ENCODE measurements at regions not wholly inside any gene's neighbourhood (a gene's known extent, or its start where the extent isn't known, plus 50 kb on each side); places are given as distances from the start of the nearest gene placed in this dataset.
"Not testable (repeated sequence)": the region's sequence is repeated elsewhere in the genome, so short reads cannot be mapped to it uniquely, and the experiment has no call there.

DNA sequence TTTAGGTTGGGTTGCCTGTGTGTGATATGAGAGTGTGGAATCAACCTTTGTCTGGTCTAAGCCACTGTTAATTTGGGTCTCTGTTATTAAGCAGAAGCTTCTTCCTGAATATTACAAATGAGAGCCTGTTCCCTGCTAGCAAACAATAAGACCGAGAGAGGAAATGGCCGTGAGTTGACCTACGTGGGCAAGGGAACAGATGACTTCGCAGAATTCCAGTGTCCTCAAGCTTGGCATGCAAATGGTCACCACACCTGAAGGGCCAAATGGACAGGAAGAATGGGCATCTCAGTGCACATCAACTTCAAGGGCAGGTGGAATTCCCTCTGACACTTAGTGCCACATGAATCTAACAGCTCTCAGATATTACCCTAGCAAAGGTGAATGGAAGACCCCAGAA is 250.8 kb upstream of the FOXF1 start:
- no peaks in the 10 kb centered on the region for H3K4me1 ChIP-seq (ENCODE audit: control insufficient read depth in 1 of 2, insufficient read depth in 2 of 2, low read length in 2 of 2)
- no peak overlapping the region for H3K4me3 ChIP-seq (ENCODE audit: low read depth in 1 of 2, low read length in 2 of 2)
- no peaks in the 10 kb centered on the region for H3K36me3 ChIP-seq (ENCODE audit: control insufficient read depth in 1 of 2, insufficient read depth in 2 of 2, low read length in 2 of 2)
- H3K27ac ChIP-seq (ENCODE audit: low read depth, low read length) = peak overlapping the region; percentile 57
- H3K9ac ChIP-seq (ENCODE audit: low read depth in 1 of 2, low read length in 2 of 2) = no peak overlapping the region
- H3K9me3 ChIP-seq (ENCODE audit: control insufficient read depth in 1 of 2, low read length in 2 of 2) = no peaks in the 10 kb centered on the region
- no peaks in the 10 kb centered on the region for H3K27me3 ChIP-seq (ENCODE audit: control insufficient read depth in 1 of 2, insufficient read depth in 2 of 2, low read length in 2 of 2)

DNA sequence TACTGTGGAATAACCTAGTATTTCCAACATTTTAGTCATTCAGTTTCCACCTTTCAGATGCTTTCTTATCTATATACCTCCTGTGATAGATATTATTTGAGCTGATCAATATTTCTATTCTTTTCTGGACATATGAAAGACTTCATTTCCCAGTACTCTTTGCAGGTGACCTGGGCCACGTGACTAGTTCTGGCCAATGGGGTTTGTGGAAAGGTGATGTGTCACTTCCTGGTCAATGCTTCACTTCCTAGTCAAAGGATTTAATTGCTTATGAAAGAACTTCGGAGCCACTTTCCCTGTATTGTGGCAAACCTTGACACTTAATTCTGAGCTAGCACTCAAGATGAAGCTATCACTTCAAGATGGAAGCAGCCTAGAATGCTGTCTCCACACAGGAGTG is 248.9 kb upstream of the FOXF1 start:
- H3K4me1 ChIP-seq (ENCODE audit: control insufficient read depth in 1 of 2, insufficient read depth in 2 of 2, low read length in 2 of 2) = no peaks in the 10 kb centered on the region
- H3K27me3 ChIP-seq (ENCODE audit: control insufficient read depth in 1 of 2, insufficient read depth in 2 of 2, low read length in 2 of 2) = no peaks in the 10 kb centered on the region
- no peak overlapping the region for H3K9ac ChIP-seq (ENCODE audit: low read depth in 1 of 2, low read length in 2 of 2)
- H3K27ac ChIP-seq (ENCODE audit: low read depth, low read length) = no peak overlapping the region
- no peaks in the 10 kb centered on the region for H3K9me3 ChIP-seq (ENCODE audit: control insufficient read depth in 1 of 2, low read length in 2 of 2)
- no peaks in the 10 kb centered on the region for H3K36me3 ChIP-seq (ENCODE audit: control insufficient read depth in 1 of 2, insufficient read depth in 2 of 2, low read length in 2 of 2)
- no peak overlapping the region for H3K4me3 ChIP-seq (ENCODE audit: low read depth in 1 of 2, low read length in 2 of 2)

DNA sequence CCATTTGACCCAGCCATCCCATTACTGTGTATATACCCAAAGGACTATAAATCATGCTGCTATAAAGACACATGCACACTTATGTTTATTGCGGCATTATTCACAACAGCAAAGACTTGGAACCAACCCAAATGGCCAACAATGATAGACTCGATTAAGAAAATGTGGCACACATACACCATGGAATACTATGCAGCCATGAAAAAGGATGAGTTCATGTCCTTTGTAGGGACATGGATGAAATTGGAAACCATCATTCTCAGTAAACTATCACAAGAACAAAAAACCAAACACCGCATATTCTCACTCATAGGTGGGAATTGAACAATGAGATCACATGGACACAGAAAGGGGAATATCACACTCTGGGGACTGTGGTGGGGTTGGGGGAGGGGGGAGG is 242.7 kb upstream of the FOXF1 start:
- not testable (repeated sequence) for H3K27ac ChIP-seq (ENCODE audit: low read depth, low read length); H3K4me1 ChIP-seq (ENCODE audit: control insufficient read depth in 1 of 2, insufficient read depth in 2 of 2, low read length in 2 of 2); H3K4me3 ChIP-seq (ENCODE audit: low read depth in 1 of 2, low read length in 2 of 2); H3K36me3 ChIP-seq (ENCODE audit: control insufficient read depth in 1 of 2, insufficient read depth in 2 of 2, low read length in 2 of 2); H3K9me3 ChIP-seq (ENCODE audit: control insufficient read depth in 1 of 2, low read length in 2 of 2); H3K9ac ChIP-seq (ENCODE audit: low read depth in 1 of 2, low read length in 2 of 2); H3K27me3 ChIP-seq (ENCODE audit: control insufficient read depth in 1 of 2, insufficient read depth in 2 of 2, low read length in 2 of 2)

- Histone ChIP-seq H3K4me1 (ENCODE audit: control insufficient read depth in 1 of 2, insufficient read depth in 2 of 2, low read length in 2 of 2) (no peaks in the 10 kb centered on the region), H3K27me3 (ENCODE audit: control insufficient read depth in 1 of 2, insufficient read depth in 2 of 2, low read length in 2 of 2) (peaks cover 0 to 2% of the 10 kb centered on the region in 2 donors), H3K9me3 (ENCODE audit: control insufficient read depth in 1 of 2, low read length in 2 of 2) (no peaks in the 10 kb centered on the region), H3K36me3 (ENCODE audit: control insufficient read depth in 1 of 2, insufficient read depth in 2 of 2, low read length in 2 of 2) (no peaks in the 10 kb centered on the region), H3K4me3 (ENCODE audit: low read depth in 1 of 2, low read length in 2 of 2) (no peak overlapping the region), H3K27ac (ENCODE audit: low read depth, low read length) (no peak overlapping the region), H3K9ac (ENCODE audit: low read depth in 1 of 2, low read length in 2 of 2) (no peak overlapping the region)
These were observed 239.6 kb upstream of the FOXF1 start for GRCh38 chr16:86270696-86271095.

DNA sequence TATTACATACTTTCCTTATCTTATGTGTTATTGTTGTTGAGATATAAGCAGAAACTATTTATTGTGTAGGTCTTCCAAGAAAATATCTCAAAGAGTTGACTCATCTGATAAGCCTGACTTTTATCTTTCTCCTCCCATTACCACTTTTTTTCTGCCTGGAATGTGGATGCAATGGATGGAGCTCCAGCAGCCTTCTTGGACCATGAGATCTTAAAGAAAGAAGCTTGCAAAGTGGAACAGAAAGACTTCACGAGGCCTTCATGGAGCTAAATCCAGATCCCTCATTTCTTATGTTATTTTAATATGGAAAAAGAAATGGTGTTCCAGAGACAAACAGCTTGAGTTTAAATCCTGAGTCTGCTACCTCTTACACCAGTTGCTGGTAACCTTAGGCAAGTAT is 237.6 kb upstream of the FOXF1 start:
- Histone ChIP-seq H3K4me1 (ENCODE audit: control insufficient read depth in 1 of 2, insufficient read depth in 2 of 2, low read length in 2 of 2) (no peaks in the 10 kb centered on the region), H3K4me3 (ENCODE audit: low read depth in 1 of 2, low read length in 2 of 2) (no peak overlapping the region), H3K27ac (ENCODE audit: low read depth, low read length) (no peak overlapping the region), H3K9ac (ENCODE audit: low read depth in 1 of 2, low read length in 2 of 2) (no peak overlapping the region), H3K27me3 (ENCODE audit: control insufficient read depth in 1 of 2, insufficient read depth in 2 of 2, low read length in 2 of 2) (peaks cover 0 to 2% of the 10 kb centered on the region in 2 donors), H3K36me3 (ENCODE audit: control insufficient read depth in 1 of 2, insufficient read depth in 2 of 2, low read length in 2 of 2) (no peaks in the 10 kb centered on the region), H3K9me3 (ENCODE audit: control insufficient read depth in 1 of 2, low read length in 2 of 2) (no peaks in the 10 kb centered on the region)

- Histone ChIP-seq H3K4me3 (ENCODE audit: low read depth in 1 of 2, low read length in 2 of 2) (no peak overlapping the region), H3K9me3 (ENCODE audit: control insufficient read depth in 1 of 2, low read length in 2 of 2) (no peaks in the 10 kb centered on the region), H3K36me3 (ENCODE audit: control insufficient read depth in 1 of 2, insufficient read depth in 2 of 2, low read length in 2 of 2) (no peaks in the 10 kb centered on the region), H3K9ac (ENCODE audit: low read depth in 1 of 2, low read length in 2 of 2) (no peak overlapping the region), H3K27ac (ENCODE audit: low read depth, low read length) (no peak overlapping the region), H3K4me1 (ENCODE audit: control insufficient read depth in 1 of 2, insufficient read depth in 2 of 2, low read length in 2 of 2) (no peaks in the 10 kb centered on the region), H3K27me3 (ENCODE audit: control insufficient read depth in 1 of 2, insufficient read depth in 2 of 2, low read length in 2 of 2) (no peaks in the 10 kb centered on the region)
These were observed 233.1 kb upstream of the FOXF1 start for GRCh38 chr16:86277221-86277620.

GRCh38 chr16:86277859-86278258 is 232.5 kb upstream of the FOXF1 start:
- H3K9me3 ChIP-seq (ENCODE audit: control insufficient read depth in 1 of 2, low read length in 2 of 2); H3K27ac ChIP-seq (ENCODE audit: low read depth, low read length); H3K27me3 ChIP-seq (ENCODE audit: control insufficient read depth in 1 of 2, insufficient read depth in 2 of 2, low read length in 2 of 2); H3K9ac ChIP-seq (ENCODE audit: low read depth in 1 of 2, low read length in 2 of 2); H3K4me3 ChIP-seq (ENCODE audit: low read depth in 1 of 2, low read length in 2 of 2); H3K36me3 ChIP-seq (ENCODE audit: control insufficient read depth in 1 of 2, insufficient read depth in 2 of 2, low read length in 2 of 2); H3K4me1 ChIP-seq (ENCODE audit: control insufficient read depth in 1 of 2, insufficient read depth in 2 of 2, low read length in 2 of 2): not testable (repeated sequence)

GRCh38 chr16:86281421-86281820 is 228.9 kb upstream of the FOXF1 start:
- Histone ChIP-seq H3K27me3 (ENCODE audit: control insufficient read depth in 1 of 2, insufficient read depth in 2 of 2, low read length in 2 of 2) (peaks cover 7 to 8% of the 10 kb centered on the region in 2 donors), H3K9ac (ENCODE audit: low read depth in 1 of 2, low read length in 2 of 2) (no peak overlapping the region), H3K9me3 (ENCODE audit: control insufficient read depth in 1 of 2, low read length in 2 of 2) (no peaks in the 10 kb centered on the region), H3K4me3 (ENCODE audit: low read depth in 1 of 2, low read length in 2 of 2) (no peak overlapping the region), H3K36me3 (ENCODE audit: control insufficient read depth in 1 of 2, insufficient read depth in 2 of 2, low read length in 2 of 2) (no peaks in the 10 kb centered on the region), H3K27ac (ENCODE audit: low read depth, low read length) (no peak overlapping the region), H3K4me1 (ENCODE audit: control insufficient read depth in 1 of 2, insufficient read depth in 2 of 2, low read length in 2 of 2) (no peaks in the 10 kb centered on the region)

DNA sequence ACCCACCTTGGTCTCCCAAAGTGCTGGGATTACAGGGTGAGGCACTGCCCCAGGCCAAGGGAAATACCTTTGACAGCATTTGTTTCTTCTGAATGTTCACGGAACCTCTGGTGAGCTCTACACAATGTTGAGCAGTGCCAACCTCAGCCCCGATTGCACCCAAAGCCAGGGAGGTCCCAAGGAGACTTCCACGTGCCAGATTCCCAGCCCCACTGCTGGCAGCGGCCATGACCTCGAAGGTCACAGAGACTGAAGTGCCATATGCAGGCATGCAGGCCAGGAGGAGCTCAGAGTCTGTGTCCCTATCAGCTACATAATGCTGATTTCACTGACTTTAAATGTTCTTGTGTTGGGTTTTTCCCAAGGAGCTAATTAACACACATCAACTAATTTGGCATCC is 226.4 kb upstream of the FOXF1 start:
- no peaks in the 10 kb centered on the region for H3K36me3 ChIP-seq (ENCODE audit: control insufficient read depth in 1 of 2, insufficient read depth in 2 of 2, low read length in 2 of 2)
- H3K4me3 ChIP-seq (ENCODE audit: low read depth in 1 of 2, low read length in 2 of 2) = no peak overlapping the region
- peaks cover 28% of the 10 kb centered on the region in 2 donors for H3K27me3 ChIP-seq (ENCODE audit: control insufficient read depth in 1 of 2, insufficient read depth in 2 of 2, low read length in 2 of 2)
- H3K9ac ChIP-seq (ENCODE audit: low read depth in 1 of 2, low read length in 2 of 2) = no peak overlapping the region
- H3K9me3 ChIP-seq (ENCODE audit: control insufficient read depth in 1 of 2, low read length in 2 of 2) = no peaks in the 10 kb centered on the region
- H3K4me1 ChIP-seq (ENCODE audit: control insufficient read depth in 1 of 2, insufficient read depth in 2 of 2, low read length in 2 of 2) = no peaks in the 10 kb centered on the region
- no peak overlapping the region for H3K27ac ChIP-seq (ENCODE audit: low read depth, low read length)

DNA sequence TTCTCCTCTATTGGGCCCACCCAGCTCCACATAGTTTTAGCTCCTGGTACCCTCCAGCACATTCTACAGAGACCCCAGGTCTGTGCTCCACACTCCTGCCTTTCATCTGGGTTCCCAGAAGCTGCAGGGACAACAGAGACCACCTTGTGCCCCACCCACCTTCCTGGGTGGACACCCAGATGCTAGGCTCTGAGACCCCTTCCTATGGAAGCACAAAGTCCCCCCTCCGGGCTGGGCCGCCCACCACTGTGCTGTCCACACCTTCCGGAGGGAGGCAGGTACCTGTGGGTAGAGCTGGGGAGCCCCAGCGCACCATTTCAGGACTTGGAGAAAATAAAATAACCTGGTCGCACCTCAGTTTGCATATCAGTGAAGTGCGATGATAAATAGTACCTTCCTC is 224.9 kb upstream of the FOXF1 start:
- no peak overlapping the region for H3K4me3 ChIP-seq (ENCODE audit: low read depth in 1 of 2, low read length in 2 of 2)
- H3K27me3 ChIP-seq (ENCODE audit: control insufficient read depth in 1 of 2, insufficient read depth in 2 of 2, low read length in 2 of 2) = peaks cover 35 to 40% of the 10 kb centered on the region in 2 donors
- no peak overlapping the region for H3K27ac ChIP-seq (ENCODE audit: low read depth, low read length)
- no peaks in the 10 kb centered on the region for H3K4me1 ChIP-seq (ENCODE audit: control insufficient read depth in 1 of 2, insufficient read depth in 2 of 2, low read length in 2 of 2)
- H3K9me3 ChIP-seq (ENCODE audit: control insufficient read depth in 1 of 2, low read length in 2 of 2) = no peaks in the 10 kb centered on the region
- no peak overlapping the region for H3K9ac ChIP-seq (ENCODE audit: low read depth in 1 of 2, low read length in 2 of 2)
- H3K36me3 ChIP-seq (ENCODE audit: control insufficient read depth in 1 of 2, insufficient read depth in 2 of 2, low read length in 2 of 2) = no peaks in the 10 kb centered on the region
